ENCODE measurements at regions not wholly inside any gene's neighbourhood (a gene's known extent, or its start where the extent isn't known, plus 50 kb on each side); places are given as distances from the start of the nearest gene placed in this dataset.
"Not testable (repeated sequence)": the region's sequence is repeated elsewhere in the genome, so short reads cannot be mapped to it uniquely, and the experiment has no call there.

DNA sequence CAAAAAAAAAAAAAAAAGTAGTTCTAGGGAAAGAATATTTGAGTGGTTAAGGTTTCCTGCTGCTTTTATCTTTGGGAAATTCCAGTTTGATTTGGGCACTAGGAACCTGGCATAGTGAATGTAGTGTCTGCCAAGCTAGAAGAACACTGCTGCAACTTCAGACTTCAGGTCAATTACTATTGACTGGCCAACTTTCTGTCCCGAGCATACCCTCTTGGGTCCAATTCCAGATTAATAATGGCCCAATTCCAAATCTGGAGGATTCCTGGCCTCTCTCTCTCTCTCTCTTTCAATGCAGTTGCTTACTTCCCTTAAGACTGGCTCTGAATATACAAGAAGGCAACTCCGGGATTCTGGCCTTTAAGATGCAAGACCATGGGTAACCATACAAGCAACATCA lies 74.9 kb downstream of the ANKEF1 start:
- no peak for DNase-seq (ENCODE audit: low spot score)

DNA sequence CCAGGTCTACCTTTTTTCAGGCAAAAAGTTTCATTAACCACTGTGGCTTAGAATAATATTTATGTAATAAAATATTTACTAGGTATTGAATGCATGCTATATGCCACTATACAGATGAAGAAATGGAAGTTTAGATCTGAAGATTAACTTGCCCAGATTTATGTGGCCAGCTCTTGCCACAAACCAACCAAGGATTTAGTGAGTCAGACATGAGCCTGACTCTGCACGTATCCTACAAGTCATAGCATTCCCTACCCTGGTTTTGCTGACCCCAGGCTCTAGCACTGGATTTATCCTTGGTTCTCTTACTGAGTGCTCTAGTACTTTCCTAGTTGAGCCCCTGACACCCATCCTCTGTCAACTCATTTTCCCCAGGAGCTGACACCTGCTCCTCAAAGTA lies 75.4 kb downstream of the ANKEF1 start:
- peak; percentile 53 for DNase-seq (ENCODE audit: low spot score)

DNA sequence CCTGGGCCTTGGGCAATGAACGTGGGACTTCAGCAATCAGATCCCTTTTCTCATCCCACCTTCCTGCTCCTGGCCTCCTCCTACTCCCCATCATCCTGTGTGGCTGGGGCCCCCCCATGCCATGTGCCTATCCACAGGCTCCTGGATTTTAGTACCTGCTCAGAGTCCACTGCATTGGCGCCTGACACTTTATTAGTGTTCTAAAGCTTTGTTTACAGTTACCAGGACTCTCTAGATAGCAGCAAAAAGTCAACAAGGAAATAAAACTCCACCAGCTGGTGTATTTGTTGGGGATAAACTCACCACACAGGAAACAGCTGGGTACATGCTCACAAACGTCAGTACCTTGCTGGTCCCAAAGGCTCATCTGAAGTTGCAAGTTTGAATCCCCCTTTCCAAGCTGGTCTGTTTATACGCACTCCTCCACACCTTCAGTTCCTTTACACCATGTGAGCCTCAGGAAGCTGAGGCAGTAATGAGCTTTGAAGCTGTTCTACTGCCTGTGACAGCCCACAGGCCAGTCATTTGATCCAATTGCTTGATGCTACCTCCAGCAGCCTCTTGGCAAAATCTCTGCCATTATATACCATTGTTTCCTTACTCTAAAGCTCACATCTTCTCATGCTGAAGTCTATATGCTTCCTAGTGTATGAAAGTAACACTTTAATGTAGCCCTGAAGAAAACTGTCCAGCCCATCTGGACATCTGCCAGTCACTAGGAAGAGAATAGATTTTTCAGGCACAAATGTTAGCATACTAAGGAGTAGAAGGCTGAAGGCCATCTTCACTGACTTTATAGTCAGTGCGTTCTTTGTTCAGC lies 76.6 kb downstream of the ANKEF1 start:
- DNase-seq (ENCODE audit: low spot score) = no peak

DNA sequence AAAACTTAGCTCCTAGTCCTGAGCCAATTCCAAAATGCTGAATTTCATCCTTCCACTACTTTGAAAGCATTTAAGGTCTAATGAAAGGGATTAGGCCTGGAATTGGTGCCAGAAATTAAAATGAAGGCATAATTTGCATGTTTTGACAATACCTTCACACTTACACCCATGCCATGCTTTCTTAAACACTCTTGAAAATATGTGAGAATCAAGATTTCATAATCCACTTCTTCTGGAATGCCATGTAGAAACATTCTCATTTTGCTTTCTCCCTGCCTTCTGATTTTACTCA lies 77.1 kb downstream of the ANKEF1 start:
- DNase-seq (ENCODE audit: low spot score) = no peak

DNA sequence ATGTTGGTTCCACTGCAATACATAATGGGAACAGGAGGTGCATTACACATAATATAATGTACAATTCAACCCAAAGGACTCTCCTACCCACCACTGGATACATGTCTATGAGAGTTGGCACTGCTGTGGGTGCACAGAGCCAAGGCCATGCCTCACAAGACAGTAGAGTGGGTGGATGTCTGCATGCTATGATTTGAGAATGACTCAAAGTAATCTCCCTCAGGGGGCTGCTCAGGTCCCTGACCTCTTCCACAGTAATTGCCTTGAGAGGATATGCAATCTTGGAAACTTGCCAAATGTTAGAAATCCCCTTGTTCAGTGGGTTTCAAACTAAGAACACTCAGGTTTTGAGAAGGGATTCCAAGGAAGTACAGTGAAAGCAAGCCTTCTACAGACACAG lies 79.0 kb downstream of the ANKEF1 start:
- no peak for DNase-seq (ENCODE audit: low spot score)

DNA sequence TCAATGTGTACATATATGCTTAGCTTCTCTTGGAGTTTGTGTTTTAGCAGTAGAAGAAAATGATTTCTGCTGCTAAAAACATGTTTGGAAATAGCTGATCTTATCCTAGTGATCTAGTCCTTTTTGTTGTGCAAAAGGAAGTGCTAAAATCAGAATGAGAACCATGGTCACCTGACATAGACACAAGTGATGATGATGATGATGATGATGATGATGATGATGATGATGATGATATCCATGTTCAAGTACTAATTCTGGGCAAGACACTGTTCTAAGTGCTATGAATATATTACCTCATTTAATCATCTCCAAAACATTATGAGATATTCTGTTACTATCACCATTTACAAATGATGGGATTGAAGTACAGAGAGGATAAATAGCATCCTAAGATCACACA lies 79.8 kb downstream of the ANKEF1 start:
- DNase-seq (ENCODE audit: low spot score) = no peak

DNA sequence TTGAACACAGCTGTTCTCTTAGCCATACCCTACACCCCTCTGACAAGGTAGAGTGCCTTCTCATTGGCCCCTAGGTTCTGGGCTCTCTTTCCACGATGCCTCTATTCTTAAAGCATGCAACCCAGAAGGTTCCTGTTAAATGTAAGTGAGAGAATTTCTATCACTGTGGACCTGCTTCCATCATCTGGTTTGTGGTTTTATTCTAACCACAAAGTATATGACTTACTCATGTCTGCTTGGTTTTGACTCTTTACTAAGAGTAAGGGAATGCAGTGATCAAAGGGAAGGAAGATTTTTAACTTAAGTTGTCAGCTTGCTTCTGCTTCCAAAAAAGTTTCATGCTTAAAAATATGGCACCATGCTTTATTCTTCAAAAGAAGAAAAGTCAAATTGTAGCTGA lies 80.2 kb downstream of the ANKEF1 start:
- DNase-seq (ENCODE audit: low spot score) = peak; percentile 73

DNA sequence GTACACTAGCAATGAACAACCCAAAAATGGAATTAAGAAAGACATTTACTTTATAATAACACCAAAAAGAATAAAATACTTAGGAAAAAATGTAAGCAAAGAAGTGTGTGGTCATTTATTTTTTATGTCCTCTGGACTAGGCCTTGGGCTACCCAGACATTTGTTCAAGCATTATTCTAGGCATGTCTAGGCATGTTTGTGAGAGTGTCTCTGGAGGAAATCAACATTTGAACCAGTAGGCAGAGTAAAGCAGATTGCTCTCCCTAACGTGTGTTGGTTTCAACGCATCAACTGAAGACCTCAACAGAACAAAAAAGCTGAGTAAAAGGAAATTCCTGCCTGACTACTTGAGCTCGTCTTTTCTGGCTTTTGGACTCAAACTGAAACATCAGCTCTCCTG lies 84.5 kb downstream of the ANKEF1 start:
- DNase-seq (ENCODE audit: low spot score) = no peak

DNA sequence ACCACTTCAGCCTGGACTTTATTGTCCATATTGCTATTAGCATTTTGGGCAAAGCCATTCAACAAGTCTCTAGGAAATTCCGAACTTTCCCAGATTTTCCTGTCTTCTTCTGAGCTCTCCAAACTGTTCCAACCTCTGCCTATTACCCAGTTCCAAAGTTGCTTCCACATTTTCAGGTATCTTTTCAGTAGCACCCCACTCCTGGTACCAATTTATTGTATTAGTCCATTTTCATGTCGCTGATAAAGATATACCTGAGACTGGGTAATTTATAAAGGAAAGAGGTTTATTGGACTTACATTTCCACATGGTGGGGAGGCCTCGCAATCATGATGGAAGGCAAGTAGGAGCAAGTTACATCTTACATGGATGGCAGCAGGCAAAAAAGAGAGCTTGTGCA lies 90.1 kb downstream of the ANKEF1 start:
- not testable (repeated sequence) for DNase-seq (ENCODE audit: low spot score)

DNA sequence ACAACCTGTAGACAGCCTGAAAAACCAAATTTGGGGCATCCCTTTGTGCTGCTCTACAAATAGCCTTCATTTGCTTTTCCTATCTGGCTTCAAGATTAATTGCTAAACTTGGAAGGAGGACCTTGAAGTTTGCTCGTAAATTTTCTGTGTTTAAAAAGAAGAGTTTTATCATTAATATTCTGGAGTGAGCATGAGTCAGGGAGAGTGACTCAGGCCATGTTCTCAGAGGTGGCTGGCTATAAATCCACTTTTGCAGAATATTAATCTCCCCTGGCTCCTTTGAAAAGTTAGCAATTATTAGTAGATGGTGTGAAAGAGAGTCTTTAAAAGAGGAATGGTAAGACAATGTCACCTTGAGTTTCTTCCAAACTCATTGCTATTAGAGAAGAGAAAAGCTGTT lies 91.0 kb downstream of the ANKEF1 start:
- no peak for DNase-seq (ENCODE audit: low spot score)

DNA sequence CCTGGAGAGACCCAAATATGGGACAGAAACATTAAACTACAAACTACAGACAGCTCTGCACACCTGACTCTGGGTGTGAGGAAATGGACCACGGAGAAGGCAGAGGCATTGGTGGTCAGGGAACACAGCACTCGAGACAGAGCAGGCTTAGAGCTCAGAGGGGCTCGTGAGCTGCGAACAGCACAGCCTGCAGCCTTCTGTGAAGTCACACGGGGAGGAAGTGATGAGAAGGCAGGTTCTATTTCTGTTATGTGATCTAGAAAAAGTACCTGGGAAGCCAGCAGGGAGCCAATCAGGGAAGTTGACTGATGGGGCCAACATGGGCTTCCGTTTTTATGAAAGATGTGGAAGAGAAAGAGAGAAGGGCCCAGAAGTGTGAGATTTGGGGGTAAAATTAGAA lies 88.9 kb upstream of the SNAP25 start:
- no peak for DNase-seq (ENCODE audit: low spot score)

DNA sequence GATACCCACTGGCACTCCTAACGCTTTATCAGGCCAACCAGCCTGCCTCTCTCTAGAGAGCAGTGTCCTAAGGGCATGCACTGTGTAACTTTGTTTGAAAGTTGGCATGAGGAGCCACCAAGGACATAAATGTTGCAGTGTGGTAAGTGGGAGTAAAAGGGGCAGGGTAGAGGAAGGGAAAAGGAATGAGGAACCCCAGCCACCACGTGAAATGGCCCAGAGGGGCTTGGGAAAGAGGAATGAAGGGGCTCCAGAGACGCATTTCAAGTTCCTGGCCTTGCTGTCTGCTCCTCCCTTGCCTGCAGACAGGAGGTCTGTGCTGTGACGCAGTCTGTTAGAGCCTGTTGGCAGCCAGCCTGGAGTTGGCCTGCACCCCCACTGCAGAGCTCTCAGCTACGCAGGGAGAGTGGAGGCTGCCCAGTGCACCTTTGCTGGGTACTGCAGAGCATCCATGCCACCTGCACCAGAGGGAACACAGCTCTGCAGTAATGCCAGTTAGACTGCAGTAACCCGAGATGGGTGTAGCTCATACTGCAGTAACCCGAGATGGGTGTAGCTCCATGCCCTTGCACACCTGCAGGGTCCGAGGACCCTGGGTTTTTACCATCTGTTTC lies 86.8 kb upstream of the SNAP25 start:
- DNase-seq (ENCODE audit: low spot score) = peak; percentile 78

DNA sequence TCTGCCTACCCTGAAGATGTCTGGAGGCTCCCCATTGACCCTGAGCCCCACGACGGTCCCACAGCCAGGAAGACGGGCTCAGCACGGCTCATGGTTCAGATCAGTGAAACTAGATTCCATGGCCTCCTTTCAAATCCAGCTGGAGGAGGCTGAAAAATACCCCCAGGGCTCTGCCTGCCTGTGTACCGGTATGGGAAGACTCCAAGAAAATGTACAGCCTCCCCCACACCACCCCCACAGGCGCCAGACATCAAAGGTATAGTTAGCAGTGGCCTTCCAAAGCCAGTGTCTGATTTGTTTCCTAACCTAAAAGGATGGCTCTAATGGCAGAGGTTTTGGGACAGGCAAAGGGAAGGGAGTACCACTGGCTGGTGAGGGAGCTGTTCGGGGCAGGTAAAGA lies 86.2 kb upstream of the SNAP25 start:
- no peak for DNase-seq (ENCODE audit: low spot score)

DNA sequence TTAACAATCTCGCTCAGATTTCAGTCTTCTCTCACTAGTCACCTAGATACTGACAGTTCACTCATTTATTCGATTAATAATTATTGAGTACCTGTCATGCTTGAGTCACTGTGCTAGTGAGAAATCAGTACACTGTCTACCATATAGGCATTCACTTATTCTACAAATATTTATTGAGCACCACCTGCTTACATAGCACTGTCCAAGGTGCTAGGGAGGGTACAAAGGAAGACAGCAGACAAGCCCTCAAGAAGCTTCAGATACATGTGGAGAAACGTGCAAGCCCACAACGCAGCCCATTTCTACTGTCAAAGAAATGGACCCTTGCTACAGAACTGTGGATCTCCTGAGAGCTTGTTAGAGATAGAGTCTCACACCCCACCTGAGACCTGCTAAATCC lies 85.1 kb upstream of the SNAP25 start:
- no peak for DNase-seq (ENCODE audit: low spot score)

DNA sequence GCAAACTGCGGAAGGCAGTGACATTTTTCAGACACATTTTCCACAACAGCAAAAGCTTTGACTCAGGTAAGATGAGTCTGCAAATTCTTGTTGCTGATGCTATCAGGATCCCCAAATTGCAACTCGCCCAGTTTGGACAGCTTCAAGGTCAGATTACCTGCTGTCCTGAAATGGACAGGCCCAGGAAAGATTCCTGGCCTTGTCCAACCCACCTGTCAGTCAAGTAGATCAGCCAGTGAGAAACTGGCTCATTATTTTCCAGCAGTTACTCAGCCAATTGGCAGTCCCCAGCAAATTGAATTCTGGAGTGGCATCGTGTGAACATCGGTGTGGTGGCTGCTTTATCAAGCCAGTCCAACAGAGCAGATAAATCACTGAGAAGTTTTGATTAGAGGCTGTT lies 84.5 kb upstream of the SNAP25 start:
- DNase-seq (ENCODE audit: low spot score) = no peak

DNA sequence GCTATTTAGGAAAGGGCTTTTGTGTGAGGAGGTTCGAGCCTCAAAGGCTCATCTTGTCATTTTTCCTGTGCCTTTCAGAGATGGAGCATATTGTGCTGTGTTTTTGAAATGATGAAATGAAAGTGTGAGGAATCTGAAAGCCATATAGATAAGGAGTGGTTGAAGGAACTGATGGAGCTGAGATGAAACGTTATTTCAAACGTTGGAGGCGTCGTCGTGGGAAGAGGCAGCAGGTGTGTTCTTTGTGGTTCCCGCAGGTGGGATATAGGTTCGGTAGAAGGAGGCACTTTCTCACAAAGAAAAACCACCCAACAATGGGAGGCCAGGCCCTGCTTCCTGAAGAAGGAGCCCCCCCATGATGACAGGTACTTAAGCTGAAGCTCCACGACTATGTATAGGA lies 83.2 kb upstream of the SNAP25 start:
- no peak for DNase-seq (ENCODE audit: low spot score)

DNA sequence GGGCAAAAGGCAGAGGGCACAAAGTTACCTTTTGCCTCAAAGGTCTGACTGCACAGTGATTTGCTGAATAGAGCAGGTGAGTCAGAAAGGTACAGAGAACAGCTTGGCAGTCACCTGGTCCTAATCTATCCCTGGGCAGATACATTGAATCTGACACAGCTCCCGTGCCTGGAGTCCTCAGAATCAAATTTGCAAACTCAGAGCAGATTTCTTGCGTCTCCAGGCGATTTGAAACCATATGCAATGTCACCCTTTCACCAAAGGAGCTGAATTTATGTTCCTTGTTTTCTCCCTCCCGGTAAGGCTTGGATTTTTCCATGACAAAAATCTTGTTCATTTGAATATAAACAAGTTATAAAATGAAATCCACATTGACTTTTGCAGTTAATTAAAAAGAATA lies 81.6 kb upstream of the SNAP25 start:
- no peak for DNase-seq (ENCODE audit: low spot score)

DNA sequence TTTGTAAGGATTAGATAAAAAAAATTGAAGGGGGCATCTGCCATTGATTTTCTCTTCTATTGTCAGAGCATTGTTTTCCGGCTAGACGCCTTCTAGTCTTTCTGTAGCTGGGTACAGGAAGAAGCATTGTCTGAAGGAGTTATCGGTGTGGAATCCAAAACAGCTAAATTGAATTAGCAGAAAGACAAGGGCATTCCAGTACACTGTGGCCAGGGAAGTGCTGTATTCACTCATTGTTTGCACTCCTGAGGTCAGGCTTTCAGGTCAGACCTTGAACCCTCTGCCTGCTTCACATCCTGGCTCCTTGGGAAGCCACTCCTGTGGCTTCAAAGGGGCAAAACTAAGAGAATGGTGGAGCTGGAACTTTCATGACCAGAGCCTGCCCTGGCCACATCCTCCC lies 81.1 kb upstream of the SNAP25 start:
- peak; percentile 27 for DNase-seq (ENCODE audit: low spot score)

DNA sequence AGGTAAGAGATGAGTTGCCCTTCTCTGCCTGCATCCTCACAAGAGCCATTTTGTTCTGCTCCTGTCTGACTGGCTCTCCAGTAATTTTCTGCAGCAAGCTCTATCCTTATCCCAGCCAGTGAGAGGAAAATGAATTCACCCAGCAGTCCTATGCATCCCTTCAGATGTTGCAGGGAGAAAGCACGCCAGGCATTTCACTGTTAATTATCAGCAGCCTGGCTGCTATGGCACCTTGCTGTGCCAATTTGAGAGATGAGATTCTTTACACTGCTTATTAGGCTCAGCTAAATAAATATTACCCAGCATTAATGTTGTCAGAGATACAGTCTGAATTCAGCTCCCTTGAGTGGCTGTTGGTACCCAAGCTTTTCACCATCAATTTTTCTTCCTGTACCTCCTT lies 61.1 kb upstream of the SNAP25 start:
- DNase-seq (ENCODE audit: low spot score) = no peak

DNA sequence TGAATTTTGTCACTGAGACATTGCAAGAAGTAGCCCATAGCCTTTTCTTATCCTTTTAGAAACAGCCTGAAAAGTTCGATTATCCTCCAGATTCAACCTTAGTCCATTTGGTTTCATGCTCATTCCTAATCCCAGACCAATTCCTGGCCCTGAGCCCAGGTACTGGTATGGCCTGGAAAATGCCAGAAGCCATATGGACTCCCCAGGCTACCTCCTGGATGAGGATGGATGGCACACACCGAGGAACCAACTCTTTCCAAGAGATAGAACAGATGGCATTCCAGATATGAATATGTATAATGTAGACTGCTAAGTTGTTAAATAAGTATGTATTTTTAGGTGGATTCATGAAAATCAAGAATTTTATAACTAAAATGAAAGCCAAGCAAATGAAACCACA lies 51.6 kb upstream of the SNAP25 start:
- DNase-seq (ENCODE audit: low spot score) = no peak

DNA sequence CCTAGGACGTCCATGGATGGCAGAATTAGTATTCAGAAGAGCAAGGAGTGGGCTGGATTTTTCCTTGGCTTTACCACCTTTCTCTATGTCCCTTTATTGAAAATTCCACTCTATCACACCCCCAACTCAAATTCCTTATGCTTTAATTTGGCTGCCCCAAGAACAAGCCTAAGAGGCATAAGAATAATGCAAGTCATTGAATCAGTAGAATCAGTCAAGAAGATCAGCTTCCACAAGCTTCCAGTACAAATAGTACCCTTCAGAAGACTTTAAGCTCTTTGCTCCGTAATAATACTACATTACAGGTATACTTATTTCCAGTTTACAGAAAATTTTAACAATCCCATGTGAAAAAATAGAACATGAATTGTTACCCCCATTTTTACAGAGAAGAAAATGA lies 51.0 kb upstream of the SNAP25 start:
- DNase-seq (ENCODE audit: low spot score) = no peak

Data from AG08395 (cell line).